Activated CD8-positive, alpha-beta memory T cell treated with anti-CD3 and anti-CD28 coated beads for 48 hours (primary cell): ENCODE measurements at regions not wholly inside any gene's neighbourhood (a gene's known extent, or its start where the extent isn't known, plus 50 kb on each side); places are given as distances from the start of the nearest gene placed in this dataset.
"Not testable (repeated sequence)": the region's sequence is repeated elsewhere in the genome, so short reads cannot be mapped to it uniquely, and the experiment has no call there.

ENCODE experiments used
- DNase-seq, 3 experiments: peaks; one replicate each; pipeline ENCODE4 v3.0.0-alpha.2; 2020; ENCODE audit warnings: low read depth in 2 of 3, low spot score in 2 of 3

DNA sequence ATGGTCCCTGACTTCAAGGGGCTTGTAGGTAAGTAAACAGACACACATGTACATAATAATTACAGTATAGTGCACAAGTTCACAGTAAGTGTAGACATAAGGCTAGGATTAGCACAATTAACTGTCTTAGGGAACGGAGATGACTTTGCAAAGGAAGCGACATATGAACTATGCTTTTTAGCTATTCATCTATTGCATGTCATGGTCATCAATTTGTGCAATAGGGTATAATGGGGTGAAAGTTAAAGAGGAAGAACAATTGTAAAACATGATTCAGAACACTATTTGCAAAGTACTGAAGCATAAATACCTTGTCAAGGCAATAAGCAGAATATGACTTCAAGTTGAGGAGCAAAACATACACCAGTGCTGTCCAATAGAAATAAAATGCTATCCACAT, 112.3 kb upstream of the SLC8A1 start:
- no peak for DNase-seq

GRCh38 chr2:40579247-40579646, 127.4 kb upstream of the SLC8A1 start:
- DNase-seq = no peak

- DNase-seq = no peak
Observed at GRCh38 chr2:40584432-40584831, 132.5 kb upstream of the SLC8A1 start.

- DNase-seq = no peak
Observed at GRCh38 chr2:40591774-40592173, 139.9 kb upstream of the SLC8A1 start.

GRCh38 chr2:40592218-40592617, 140.3 kb upstream of the SLC8A1 start:
- DNase-seq = no peak

- no peak for DNase-seq
Observed at GRCh38 chr2:40606862-40607261, 155.0 kb upstream of the SLC8A1 start.

GRCh38 chr2:40611196-40611595, 159.3 kb upstream of the SLC8A1 start:
- DNase-seq = no peak

DNA sequence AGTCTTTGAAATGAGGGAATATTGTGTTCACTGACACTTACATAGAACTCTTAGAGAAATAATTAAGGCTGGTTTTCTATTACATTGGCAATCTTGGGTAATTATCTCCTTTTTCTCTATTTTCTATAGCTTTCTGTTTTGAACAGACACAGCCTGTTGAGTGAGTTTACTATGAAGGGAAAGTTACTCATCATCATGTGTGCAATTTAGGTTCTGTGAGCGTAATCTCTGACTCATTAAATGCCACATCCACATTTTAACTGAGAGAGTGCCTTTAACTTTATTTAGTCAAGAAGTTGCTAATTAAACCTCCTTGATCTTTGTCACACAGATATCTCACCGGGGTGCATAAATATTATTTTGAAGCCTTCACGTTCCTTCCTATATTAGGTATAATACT, 174.0 kb upstream of the SLC8A1 start:
- DNase-seq = no peak

DNA sequence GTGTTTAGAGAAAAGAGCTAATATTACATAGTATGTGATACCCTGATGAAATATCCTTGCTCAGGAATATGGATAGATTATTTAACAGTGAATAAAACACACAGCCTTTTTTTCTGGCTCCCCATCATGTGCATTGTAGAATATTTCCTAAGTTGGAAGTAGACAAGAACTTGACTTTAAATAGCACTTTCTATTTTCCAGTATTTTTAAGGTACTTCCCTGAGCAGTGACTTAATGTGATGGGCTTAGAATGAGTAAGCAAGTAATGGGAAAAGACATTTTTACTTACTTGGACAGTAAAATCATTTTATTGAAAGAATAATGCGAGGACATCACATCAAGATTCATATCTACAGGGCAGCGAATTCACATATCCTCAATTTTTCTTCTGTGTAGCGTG, 176.7 kb upstream of the SLC8A1 start:
- DNase-seq = no peak

GRCh38 chr2:40629768-40630434, 178.0 kb upstream of the SLC8A1 start:
- DNase-seq = no peak

GRCh38 chr2:40639320-40639719, 187.4 kb upstream of the SLC8A1 start:
- DNase-seq = no peak

DNA sequence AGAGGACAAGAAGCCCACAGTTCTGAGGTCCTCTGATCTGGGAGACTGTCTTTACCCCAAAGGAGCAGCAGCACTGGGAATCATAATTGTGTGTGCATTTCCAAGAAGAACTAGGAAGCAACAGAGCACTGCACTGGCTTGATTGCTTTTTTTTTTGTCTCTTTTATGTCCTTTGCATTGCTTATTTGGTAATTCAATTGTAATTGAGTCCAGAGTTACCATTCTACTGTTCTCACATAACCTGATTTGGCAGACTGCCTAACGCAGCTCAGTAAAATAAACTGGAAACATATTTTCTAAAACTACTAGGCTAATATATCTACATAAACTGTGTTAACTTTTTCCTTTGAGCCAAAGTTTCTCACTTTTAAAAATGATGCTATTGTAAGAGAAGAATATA, 190.3 kb upstream of the SLC8A1 start:
- no peak for DNase-seq

DNA sequence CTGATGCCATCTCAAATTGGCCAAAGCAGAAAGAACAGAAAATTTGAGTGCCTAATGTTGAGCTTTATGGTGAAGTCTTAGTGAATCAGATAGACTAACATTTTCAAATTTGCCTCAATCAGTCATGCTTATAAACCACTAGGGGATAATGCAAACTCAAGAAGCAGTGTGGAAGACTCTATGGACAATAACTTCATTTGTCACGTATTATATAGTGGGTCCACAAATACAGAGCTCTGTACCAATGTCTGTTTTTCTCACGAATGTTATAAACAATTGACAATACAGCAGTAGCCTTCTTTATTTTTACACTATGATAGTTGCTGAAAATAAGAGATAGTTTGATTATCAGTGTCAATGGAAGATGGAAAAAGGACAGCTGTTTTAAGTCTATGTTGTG, 190.8 kb upstream of the SLC8A1 start:
- DNase-seq = no peak

DNA sequence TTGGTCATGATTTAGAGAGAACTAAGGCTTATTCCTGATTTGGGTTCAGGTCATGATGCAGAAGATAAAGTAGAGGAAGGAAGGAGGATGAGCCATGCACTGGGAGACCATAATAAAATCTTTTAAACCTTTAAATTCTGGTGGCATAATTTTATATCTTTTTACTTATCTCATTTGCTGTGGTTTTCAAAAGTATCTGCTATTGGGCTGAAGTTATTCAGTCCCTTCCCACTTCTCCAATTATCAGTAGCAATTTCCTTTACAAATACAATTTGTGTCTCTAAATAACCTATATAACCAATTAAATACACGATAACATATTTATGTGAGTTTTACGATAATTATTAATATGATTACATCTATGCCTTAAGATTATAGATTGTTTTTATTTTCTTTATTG, 194.8 kb upstream of the SLC8A1 start:
- DNase-seq = no peak

GRCh38 chr2:40652155-40652554, 200.3 kb upstream of the SLC8A1 start:
- DNase-seq = no peak

GRCh38 chr2:40653829-40654228, 201.9 kb upstream of the SLC8A1 start:
- no peak for DNase-seq

GRCh38 chr2:40654346-40654745, 202.5 kb upstream of the SLC8A1 start:
- no peak for DNase-seq

DNA sequence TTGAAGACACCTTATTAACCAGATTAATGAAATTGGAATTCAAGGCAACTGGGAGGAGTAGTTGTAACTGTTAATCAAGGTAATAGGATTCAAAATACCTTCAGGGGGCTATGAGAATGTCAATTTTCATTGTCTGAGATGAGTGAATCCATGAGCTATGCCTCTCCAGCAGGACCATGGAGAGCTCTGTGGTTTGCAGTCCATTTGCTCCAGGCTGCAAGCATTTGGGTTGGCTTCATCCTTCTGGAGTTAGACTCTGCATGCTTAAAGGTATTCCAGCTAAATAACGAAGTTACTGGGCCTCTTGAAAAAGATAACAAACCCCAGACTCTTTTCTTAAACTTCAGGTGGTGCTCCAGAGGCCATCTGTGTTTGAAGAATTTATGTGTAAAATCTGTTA, 207.1 kb upstream of the SLC8A1 start:
- no peak for DNase-seq

DNA sequence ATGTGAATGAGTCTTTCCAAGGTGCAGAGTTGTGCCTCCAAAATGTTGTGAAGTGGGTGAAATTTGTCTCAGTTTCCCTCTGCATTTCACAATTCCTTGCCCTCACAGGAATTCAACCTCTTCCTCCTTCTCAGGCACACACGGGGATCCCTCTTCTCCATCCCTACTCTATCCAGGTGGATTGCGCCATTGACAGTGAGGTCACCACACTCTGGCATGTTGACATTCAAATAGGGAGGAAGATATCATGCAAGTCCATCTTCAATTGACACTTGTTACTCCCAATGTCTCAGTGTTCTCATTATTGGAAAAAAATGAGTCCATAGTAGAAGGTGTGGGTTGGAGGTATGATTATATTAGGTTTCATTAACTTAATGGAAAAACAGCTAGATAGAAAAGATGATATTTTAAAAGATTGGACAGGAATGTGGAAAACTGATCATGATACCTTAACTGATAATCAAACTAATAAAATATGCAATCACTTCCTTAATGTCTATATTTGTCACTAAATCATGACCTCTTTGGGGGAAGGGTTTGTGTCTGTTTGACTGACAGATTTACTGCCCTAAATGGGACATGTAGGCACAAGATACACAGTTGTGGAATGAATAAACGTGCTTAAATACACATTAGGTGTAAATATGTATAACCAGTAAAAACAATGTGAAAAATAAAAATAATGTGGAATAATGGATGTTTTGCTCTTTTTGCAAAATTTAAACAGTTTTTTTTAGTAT, 213.8 kb upstream of the SLC8A1 start:
- no peak for DNase-seq

DNA sequence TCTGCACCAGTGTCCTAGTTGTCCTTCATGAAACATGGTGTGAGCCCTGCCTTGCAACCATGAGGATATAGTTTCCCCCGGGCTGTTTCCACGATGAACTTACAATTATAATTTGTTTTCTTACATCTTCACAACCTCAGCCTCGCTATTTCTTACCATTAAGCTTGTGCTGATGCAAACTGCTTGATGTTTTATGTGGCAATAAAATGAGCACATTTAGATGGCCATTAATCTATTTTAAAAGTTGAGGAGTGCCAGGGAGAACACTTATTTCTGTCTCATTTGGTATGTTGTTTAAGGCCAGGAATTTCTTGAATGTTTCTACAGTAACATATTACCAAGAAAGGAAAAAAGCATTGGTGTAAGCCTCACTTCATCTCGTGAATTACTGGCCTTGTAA, 214.5 kb upstream of the SLC8A1 start:
- DNase-seq = no peak

- no peak for DNase-seq
Observed at GRCh38 chr2:40668425-40668824, 216.5 kb upstream of the SLC8A1 start.

GRCh38 chr2:40676134-40676790, 224.4 kb upstream of the SLC8A1 start:
- DNase-seq = not testable (repeated sequence)
